ENCODE measurements at regions not wholly inside any gene's neighbourhood (a gene's known extent, or its start where the extent isn't known, plus 50 kb on each side); places are given as distances from the start of the nearest gene placed in this dataset.

- CTCF ChIA-PET, result no interaction called here
- Mint-ChIP-seq H3K9me3 (ENCODE audit: low read depth) (peaks cover 3% of the 10 kb centered on the region), H3K4me1 (no peaks in the 10 kb centered on the region), H3K27ac (no peak overlapping the region), H3K4me3 (no peak overlapping the region), H3K27me3 (no peaks in the 10 kb centered on the region), H3K36me3 (ENCODE audit: low read depth) (no peaks in the 10 kb centered on the region)
- POLR2A ChIA-PET, result no interaction called here
- intact Hi-C loops (cut with DNase I, micrococcal nuclease), result no loop called here
- DNase-seq (no peak), ATAC-seq (no peak)
Observed at GRCh38 chr7:49264530-49264929, 340.2 kb downstream of the CDC14C start.

DNA sequence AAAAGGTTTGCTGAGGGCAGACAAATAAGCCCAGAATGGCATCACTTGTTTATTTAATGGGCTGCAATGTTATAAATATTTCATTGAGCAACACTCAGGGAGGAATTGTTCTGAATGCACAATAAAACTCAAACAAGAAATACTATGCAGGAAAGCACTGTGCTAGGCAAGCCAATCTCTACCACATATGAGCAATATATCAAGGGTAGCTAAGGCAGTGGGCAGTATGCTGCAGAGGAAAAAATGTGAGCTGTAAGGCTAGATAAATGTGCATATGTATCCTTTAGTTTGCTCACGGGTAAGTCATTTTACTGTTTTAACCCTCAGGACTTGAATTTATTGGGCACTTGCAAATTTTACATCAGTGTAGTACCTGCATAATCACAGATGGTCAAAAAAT lies 349.6 kb downstream of the CDC14C start:
- no peaks in the 10 kb centered on the region for H3K4me1 Mint-ChIP-seq
- H3K27me3 Mint-ChIP-seq, result no peaks in the 10 kb centered on the region
- no peaks in the 10 kb centered on the region for H3K36me3 Mint-ChIP-seq (ENCODE audit: low read depth)
- no peak for DNase-seq
- POLR2A ChIA-PET, result no interaction called here
- H3K9me3 Mint-ChIP-seq (ENCODE audit: low read depth), result peaks cover 2% of the 10 kb centered on the region
- no peak overlapping the region for H3K4me3 Mint-ChIP-seq
- intact Hi-C loops (cut with DNase I, micrococcal nuclease), result no loop called here
- no peak for ATAC-seq
- no peak overlapping the region for H3K27ac Mint-ChIP-seq
- CTCF ChIA-PET, result no interaction called here

DNA sequence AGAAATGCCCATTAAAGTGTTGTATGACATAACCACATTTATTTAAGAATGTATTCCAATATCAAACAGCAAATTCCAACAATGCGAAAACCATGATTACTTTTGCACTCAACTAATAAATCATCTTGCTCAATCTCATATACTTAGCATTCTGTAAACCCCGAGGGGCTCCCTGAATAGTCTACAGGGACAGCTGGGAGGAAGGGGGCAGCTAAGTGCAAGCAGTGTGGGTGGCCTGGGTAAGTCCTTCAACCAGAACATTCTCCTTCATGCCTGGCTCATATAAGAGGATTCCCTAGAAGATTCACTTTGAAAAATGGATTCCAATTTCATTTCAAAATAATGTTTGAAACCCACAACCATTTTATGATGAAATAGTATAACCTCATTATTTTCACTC lies 355.5 kb downstream of the CDC14C start:
- intact Hi-C loops (cut with DNase I, micrococcal nuclease), result no loop called here
- no peak for DNase-seq
- ChIA-PET POLR2A (no interaction called here), CTCF (no interaction called here)
- no peaks in the 10 kb centered on the region for H3K4me1 Mint-ChIP-seq
- H3K4me3 Mint-ChIP-seq, result no peak overlapping the region
- H3K36me3 Mint-ChIP-seq (ENCODE audit: low read depth), result no peaks in the 10 kb centered on the region
- no peak for ATAC-seq
- H3K27me3 Mint-ChIP-seq, result no peaks in the 10 kb centered on the region
- H3K27ac Mint-ChIP-seq, result no peak overlapping the region
- H3K9me3 Mint-ChIP-seq (ENCODE audit: low read depth), result peaks cover 2% of the 10 kb centered on the region

DNA sequence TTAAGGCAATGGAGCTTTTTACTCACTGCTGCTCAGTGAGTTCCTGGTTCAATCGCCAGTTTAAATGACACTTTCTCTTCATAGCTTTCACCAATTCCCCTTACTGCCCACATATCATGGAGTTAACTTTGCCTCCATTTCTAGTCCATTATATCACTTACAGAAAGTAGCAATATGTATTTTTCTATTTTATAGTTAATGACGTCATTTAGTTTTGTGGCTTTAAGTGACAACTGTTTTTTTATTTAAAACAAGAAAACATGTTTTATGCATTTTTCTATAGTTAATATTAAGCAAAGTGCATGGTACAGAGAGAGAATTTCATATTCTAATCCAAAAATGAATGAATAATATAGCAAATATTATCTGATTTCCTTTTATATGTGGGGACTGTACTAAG lies 363.3 kb downstream of the CDC14C start:
- CTCF ChIA-PET, result no interaction called here
- Mint-ChIP-seq H3K9me3 (ENCODE audit: low read depth) (peaks cover 2% of the 10 kb centered on the region), H3K36me3 (ENCODE audit: low read depth) (no peaks in the 10 kb centered on the region), H3K27me3 (no peaks in the 10 kb centered on the region), H3K4me3 (no peak overlapping the region), H3K4me1 (no peaks in the 10 kb centered on the region), H3K27ac (no peak overlapping the region)
- intact Hi-C loops (cut with DNase I, micrococcal nuclease), result no loop called here
- no peak for ATAC-seq
- POLR2A ChIA-PET, result no interaction called here
- DNase-seq, result no peak

DNA sequence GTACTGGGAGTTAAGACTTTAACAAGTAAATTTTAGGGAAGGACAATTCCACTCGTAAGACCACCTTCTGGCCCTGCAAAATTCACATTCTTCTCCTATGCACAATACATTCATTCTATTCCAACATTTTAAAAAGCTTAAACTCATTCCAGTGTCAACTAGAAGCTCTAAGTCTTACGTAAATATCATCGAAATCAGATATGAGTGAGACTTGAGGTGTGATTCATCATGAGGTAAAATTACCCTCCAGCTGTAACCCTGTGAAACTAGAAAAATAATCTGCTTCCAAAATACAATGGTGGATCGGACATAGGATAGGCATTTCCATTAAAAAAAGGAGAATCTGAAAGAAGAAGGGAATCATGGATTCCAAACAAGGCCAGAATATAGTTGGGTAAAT lies 370.3 kb downstream of the CDC14C start:
- Mint-ChIP-seq H3K27ac (no peak overlapping the region), H3K36me3 (ENCODE audit: low read depth) (no peaks in the 10 kb centered on the region), H3K4me1 (no peaks in the 10 kb centered on the region), H3K27me3 (no peaks in the 10 kb centered on the region), H3K9me3 (ENCODE audit: low read depth) (peaks cover 2% of the 10 kb centered on the region), H3K4me3 (no peak overlapping the region)
- no peak for DNase-seq
- CTCF ChIA-PET, result no interaction called here
- no peak for ATAC-seq
- intact Hi-C loops (cut with DNase I, micrococcal nuclease), result no loop called here
- POLR2A ChIA-PET, result no interaction called here

- Mint-ChIP-seq H3K36me3 (ENCODE audit: low read depth) (no peaks in the 10 kb centered on the region), H3K4me1 (no peaks in the 10 kb centered on the region), H3K27me3 (no peaks in the 10 kb centered on the region), H3K4me3 (no peak overlapping the region), H3K9me3 (ENCODE audit: low read depth) (peaks cover 2% of the 10 kb centered on the region), H3K27ac (no peak overlapping the region)
- POLR2A ChIA-PET, result no interaction called here
- ATAC-seq (no peak), DNase-seq (no peak)
- CTCF ChIA-PET, result no interaction called here
- intact Hi-C loops (cut with DNase I, micrococcal nuclease), result no loop called here
Observed at GRCh38 chr7:49295146-49295545, 370.8 kb downstream of the CDC14C start.

DNA sequence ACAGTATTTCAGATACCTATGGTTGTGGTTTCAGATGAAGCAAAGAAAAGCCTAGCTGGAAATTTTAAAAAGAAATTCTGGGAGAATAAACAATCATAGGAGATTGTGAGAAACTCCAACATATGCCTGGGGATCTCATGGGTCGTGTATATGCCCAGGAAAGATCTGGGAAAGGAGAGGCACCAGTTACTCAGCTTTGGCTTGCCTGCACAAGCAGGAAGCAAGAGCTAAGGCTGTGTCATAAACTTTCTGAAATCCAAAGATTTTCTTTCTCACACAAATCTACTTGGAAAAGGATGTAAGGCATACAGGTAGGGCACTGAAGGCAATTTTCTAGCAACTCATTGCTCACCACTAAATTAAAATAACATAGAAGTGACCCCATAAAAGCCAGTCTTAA lies 373.6 kb downstream of the CDC14C start:
- no peak overlapping the region for H3K4me3 Mint-ChIP-seq
- H3K9me3 Mint-ChIP-seq (ENCODE audit: low read depth), result peaks cover 2% of the 10 kb centered on the region
- POLR2A ChIA-PET, result no interaction called here
- ATAC-seq (no peak), DNase-seq (no peak)
- H3K27ac Mint-ChIP-seq, result no peak overlapping the region
- H3K36me3 Mint-ChIP-seq (ENCODE audit: low read depth), result no peaks in the 10 kb centered on the region
- intact Hi-C loops (cut with DNase I, micrococcal nuclease), result no loop called here
- CTCF ChIA-PET, result no interaction called here
- no peaks in the 10 kb centered on the region for H3K27me3 Mint-ChIP-seq
- H3K4me1 Mint-ChIP-seq, result no peaks in the 10 kb centered on the region

DNA sequence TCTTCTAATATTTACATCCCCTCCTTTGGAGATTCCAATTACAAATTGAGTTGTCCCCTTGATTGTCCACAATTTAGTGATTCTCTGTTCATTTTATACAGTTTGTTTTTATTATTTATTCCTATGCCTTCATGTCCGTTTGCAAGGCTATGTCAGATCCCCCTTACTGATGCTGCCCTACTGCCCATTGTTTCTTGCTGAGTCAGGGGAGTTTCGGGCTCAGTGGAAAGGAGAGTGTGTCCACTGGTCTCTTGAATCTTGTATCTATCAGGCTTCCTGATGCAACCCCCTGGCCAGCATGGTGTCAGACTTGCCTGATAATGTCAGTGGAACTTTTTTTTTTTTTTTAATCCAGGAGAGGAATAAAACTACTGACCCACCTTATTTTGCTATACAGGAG lies 384.4 kb downstream of the CDC14C start:
- H3K36me3 Mint-ChIP-seq (ENCODE audit: low read depth), result no peaks in the 10 kb centered on the region
- ATAC-seq, result no peak
- ChIA-PET POLR2A (no interaction called here), CTCF (no interaction called here)
- peaks cover 2% of the 10 kb centered on the region for H3K9me3 Mint-ChIP-seq (ENCODE audit: low read depth)
- H3K27me3 Mint-ChIP-seq, result no peaks in the 10 kb centered on the region
- no peak for DNase-seq
- H3K4me3 Mint-ChIP-seq, result no peak overlapping the region
- no peaks in the 10 kb centered on the region for H3K4me1 Mint-ChIP-seq
- H3K27ac Mint-ChIP-seq, result no peak overlapping the region
- intact Hi-C loops (cut with DNase I, micrococcal nuclease), result no loop called here

DNA sequence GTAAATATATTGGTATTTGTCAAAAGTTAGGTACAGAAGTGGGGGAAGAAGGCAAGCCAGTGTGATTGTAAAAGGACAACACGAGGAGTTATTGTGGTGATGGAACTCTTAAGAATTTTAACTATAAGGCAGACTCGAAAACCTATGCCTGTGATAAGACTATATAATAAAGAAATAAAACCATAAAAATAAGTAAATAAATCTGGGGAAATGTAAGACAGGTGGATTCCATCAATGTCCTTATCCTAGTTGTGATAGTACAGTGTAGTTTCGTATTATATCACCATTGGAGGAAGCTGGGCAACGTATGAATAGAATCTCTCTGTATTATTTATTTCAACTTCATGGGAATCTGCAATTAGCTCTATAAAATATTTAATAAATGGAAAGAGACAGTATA lies 395.7 kb downstream of the CDC14C start:
- no peaks in the 10 kb centered on the region for H3K27me3 Mint-ChIP-seq
- peaks cover 2% of the 10 kb centered on the region for H3K9me3 Mint-ChIP-seq (ENCODE audit: low read depth)
- H3K4me1 Mint-ChIP-seq, result no peaks in the 10 kb centered on the region
- DNase-seq, result no peak
- POLR2A ChIA-PET, result no interaction called here
- CTCF ChIA-PET, result no interaction called here
- H3K36me3 Mint-ChIP-seq (ENCODE audit: low read depth), result no peaks in the 10 kb centered on the region
- H3K27ac Mint-ChIP-seq, result no peak overlapping the region
- no peak for ATAC-seq
- intact Hi-C loops (cut with DNase I, micrococcal nuclease), result no loop called here
- H3K4me3 Mint-ChIP-seq, result no peak overlapping the region

GRCh38 chr7:49321843-49322242 lies 397.5 kb downstream of the CDC14C start:
- Mint-ChIP-seq H3K36me3 (ENCODE audit: low read depth) (no peaks in the 10 kb centered on the region), H3K9me3 (ENCODE audit: low read depth) (no peaks in the 10 kb centered on the region), H3K27me3 (no peaks in the 10 kb centered on the region), H3K4me3 (no peak overlapping the region), H3K4me1 (no peaks in the 10 kb centered on the region), H3K27ac (no peak overlapping the region)
- no peak for ATAC-seq
- CTCF ChIA-PET, result interaction anchor here (0.5 kb wide), 1 partner anchor 33 kb away, joined by 3 read pairs; no protein-coding TSS in a partner anchor
- intact Hi-C loops (cut with DNase I, micrococcal nuclease), result no loop called here
- POLR2A ChIA-PET, result no interaction called here
- no peak for DNase-seq

DNA sequence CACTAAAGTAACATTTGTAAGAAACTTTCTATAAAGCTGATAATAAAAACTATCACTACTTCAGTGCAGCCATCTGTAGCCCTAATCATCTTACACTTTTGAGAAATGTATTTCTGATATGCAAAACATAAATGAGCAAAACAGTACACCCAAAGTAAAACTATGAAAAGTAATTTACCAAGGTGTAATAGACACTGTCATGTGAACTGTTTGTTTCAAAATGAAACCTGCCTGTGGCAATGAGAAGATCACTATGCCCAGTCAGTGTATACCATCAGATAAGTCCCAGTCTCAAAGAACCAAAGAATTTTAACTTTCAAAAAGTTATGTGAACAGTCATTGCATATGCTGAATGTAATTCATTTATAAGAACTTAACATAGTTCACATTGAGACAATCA lies 398.1 kb downstream of the CDC14C start:
- Mint-ChIP-seq H3K27ac (no peak overlapping the region), H3K4me3 (no peak overlapping the region), H3K9me3 (ENCODE audit: low read depth) (no peaks in the 10 kb centered on the region), H3K4me1 (no peaks in the 10 kb centered on the region), H3K36me3 (ENCODE audit: low read depth) (no peaks in the 10 kb centered on the region), H3K27me3 (no peaks in the 10 kb centered on the region)
- intact Hi-C loops (cut with DNase I, micrococcal nuclease), result no loop called here
- DNase-seq (no peak), ATAC-seq (no peak)
- ChIA-PET CTCF (no interaction called here), POLR2A (no interaction called here)

DNA sequence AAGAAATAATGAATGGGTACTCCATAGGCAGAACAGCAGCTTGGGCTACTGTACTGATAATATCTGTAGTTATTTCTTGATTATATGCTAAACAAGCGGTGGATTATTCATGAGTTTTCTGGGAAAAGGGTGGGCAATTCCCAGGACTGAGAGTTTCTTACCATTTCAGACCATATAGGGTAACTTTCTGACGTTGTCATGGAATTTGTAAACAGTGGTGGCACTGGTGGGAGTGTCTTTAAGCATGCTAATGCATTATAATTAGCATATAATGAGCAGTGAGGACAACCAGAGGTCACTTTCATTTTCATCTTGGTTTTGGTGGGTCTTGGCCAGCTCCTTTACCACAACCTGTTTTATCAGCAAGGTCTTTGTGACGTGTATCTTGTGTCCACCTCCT lies 399.7 kb downstream of the CDC14C start:
- CTCF ChIA-PET, result no interaction called here
- POLR2A ChIA-PET, result no interaction called here
- peaks cover 1% of the 10 kb centered on the region for H3K9me3 Mint-ChIP-seq (ENCODE audit: low read depth)
- no peak for ATAC-seq
- H3K27me3 Mint-ChIP-seq, result no peaks in the 10 kb centered on the region
- H3K4me1 Mint-ChIP-seq, result no peaks in the 10 kb centered on the region
- H3K36me3 Mint-ChIP-seq (ENCODE audit: low read depth), result no peaks in the 10 kb centered on the region
- intact Hi-C loops (cut with DNase I, micrococcal nuclease), result no loop called here
- no peak overlapping the region for H3K27ac Mint-ChIP-seq
- no peak overlapping the region for H3K4me3 Mint-ChIP-seq
- DNase-seq, result no peak

- H3K27me3 Mint-ChIP-seq, result no peaks in the 10 kb centered on the region
- no peak overlapping the region for H3K27ac Mint-ChIP-seq
- H3K9me3 Mint-ChIP-seq (ENCODE audit: low read depth), result peaks cover 1% of the 10 kb centered on the region
- no peak for DNase-seq
- ChIA-PET CTCF (no interaction called here), POLR2A (no interaction called here)
- no peaks in the 10 kb centered on the region for H3K36me3 Mint-ChIP-seq (ENCODE audit: low read depth)
- no peak for ATAC-seq
- intact Hi-C loops (cut with DNase I, micrococcal nuclease), result no loop called here
- no peak overlapping the region for H3K4me3 Mint-ChIP-seq
- no peaks in the 10 kb centered on the region for H3K4me1 Mint-ChIP-seq
Observed at GRCh38 chr7:49324707-49325106, 400.4 kb downstream of the CDC14C start.
